ENCODE measurements at regions not wholly inside any gene's neighbourhood (a gene's known extent, or its start where the extent isn't known, plus 50 kb on each side); places are given as distances from the start of the nearest gene placed in this dataset.

DNA sequence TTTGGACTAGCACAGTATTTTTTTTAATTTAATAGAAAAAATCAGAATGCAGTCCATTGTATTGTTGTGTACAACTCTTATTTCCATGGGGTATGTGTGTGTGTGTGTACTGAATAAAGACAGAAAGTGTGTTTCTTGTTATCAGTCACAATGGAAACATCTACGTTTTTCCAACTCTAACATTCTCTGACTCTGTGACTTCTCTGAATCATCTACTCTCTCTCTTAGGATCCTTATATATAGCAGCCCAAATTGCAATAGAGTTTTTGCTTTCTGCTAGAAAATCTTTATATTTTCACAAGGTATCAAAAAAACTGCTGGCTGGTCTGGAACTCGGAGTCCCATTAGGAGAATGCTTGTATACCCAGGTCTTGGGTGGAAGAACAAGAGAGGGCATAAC lies 138.9 kb upstream of the ARID2 start:
- no peak for DNase-seq

DNA sequence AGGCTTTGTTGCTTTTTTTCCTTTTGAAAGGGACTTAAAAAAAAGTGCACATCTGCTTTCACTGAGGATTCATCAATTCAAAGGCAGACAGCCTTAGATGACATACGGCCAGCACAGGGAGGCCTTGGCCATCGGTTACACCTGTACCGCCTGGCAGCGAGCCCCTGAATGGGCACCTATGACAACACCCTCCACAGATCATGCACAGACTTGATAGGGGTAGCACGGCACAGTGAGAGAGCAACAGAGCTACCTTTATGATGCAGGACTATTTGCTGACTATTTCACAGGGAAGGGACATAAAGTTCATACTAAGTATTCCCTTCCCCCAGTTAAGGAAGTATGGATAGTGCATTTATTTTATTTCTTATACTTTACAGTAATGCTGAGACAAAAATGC lies 137.9 kb upstream of the ARID2 start:
- no peak for DNase-seq

DNA sequence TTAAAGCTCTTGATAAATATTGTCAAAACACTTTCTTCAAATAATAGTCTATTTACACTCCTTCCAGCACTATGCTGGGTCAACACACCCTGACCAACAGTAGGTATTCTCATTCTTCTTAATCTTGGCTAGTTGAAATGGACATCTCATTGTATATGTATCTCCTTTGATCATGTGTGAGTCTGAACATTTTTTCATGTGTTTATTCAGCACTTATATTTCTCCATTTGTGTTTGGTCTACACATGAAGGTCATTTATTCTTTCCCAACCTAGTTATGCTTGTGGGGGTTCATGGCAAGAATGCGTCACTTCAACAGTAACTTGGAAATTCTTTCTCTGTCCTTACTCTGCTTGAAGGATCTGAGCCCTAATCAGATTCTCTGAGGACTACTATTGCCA lies 133.1 kb upstream of the ARID2 start:
- DNase-seq, result no peak

DNA sequence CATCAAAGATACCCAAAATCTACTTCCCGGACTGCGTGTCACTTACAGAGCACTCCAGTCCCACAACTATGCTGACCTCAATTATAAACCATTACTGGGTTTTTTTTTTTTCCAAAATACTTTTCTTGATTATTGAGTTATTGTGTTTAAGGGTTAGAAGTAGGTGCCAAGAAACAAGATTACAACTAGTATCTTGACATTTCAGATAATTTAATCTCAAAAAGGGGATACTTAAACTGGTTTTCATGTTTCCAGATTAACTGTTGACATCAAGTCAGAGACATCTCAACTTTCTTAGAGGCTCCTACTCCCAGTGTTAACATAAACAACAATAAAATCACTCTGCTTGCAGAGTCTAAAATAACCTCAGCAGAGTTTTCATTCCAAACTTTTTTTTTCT lies 131.2 kb upstream of the ARID2 start:
- no peak for DNase-seq

DNA sequence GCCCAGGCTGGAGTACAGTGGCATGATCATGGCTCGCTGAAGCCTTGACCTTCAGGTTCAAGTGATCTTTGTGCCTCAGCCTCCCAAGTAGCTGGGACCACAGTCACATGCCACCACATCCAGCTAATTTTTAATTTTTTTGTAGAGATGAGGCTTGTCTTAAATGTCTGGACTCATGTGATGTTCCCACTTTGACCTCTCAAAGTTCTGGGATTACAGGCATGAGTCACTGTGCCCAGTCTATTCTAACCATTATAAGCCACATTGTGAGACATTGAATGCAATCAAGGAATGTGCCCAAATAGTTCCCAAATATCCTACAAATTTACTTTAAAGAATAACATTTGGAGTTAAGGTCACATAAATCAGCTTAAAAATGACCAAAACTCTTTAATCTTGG lies 130.7 kb upstream of the ARID2 start:
- no peak for DNase-seq

DNA sequence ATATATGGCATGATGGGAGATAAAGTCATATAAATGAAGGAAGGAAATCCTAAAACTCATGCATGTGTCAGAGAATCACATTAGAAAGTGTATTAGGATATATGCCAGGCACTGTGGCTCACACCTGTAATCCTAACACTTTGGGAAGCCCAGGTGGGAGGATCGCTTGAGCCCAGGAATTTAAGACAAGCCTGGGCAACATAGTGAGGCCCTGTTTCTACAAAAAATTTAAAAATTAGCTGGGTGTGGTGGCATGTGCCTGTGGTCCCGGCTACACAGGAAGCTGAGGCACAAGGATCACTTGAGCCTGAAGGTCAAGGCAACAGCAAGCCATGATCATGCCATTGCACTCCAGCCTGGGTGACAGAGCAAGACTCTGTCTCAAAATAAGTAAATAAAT lies 130.3 kb upstream of the ARID2 start:
- DNase-seq, result no peak

DNA sequence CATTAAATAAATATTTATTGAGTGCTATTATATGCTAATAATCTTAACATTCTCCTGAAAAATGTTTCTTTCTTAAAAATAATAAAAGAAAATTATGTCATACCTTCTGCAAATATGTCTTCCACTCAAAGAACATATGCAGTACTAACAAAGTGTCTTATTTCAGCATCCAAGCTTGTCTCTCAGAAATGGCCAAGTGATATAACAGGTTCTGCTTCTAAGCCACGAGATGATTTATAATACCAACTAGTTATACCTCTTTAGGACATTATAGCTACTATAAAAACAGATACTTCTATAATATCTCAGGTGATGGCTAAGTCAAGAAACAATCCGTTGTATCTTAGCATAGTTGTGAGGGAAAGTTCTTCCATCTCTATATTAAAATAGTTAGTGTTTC lies 128.1 kb upstream of the ARID2 start:
- no peak for DNase-seq

DNA sequence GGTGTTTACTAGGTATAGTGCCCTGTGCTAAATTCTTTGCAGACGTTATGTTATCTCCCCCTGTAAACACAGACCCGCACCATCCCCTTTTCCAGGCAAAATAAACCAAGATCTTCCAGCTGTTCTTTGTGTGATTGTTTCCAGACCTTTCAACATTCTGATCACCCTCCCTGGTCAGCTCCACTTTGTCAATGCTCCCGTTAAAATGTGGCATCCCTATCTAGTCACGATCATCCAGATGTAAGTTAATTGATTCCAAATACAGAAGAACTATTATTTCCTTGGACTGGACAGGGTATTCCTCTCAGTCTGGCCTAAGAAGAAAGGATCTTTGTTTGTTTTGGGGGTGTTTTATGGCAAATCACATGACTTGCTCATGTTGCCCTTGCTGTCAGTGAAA lies 127.6 kb upstream of the ARID2 start:
- DNase-seq, result no peak

DNA sequence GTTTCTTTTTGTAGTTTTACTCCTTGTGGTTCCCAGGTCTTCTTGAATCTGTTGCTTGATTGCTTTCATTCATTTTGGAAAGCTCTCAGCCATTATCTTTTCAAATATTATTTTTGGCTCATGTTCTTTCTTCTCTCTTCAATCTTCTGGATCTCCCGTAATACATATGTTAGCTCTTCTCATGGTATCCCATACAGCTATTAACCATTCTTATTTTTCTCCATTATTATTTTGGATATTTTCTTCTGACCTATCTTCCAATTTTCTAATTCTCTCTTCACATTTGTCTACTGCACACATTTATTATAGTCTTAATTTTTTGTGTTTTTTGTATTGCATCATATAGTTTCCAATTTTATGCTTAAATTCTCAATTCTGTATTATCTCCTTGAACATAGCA lies 123.9 kb upstream of the ARID2 start:
- DNase-seq, result no peak

DNA sequence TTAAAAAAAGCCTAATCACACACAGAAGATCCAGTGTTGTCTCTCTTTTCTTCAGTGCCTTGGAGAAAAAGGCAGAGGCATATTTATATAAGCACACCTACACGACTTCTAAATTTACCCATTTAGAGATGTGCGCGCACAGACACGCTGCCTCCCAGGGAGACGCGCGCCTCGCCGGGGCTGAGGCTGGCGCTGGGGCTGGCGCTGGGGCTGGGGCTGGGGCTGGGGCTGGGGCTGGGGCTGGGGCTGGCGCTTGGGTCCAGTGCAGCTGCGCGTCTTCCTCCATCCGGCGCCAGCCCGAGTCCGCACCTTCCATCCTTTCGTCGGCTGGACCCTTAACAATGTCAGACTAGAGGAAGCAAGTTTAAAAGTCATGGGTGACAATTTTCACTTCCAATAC lies 118.4 kb upstream of the ARID2 start:
- no peak for DNase-seq

DNA sequence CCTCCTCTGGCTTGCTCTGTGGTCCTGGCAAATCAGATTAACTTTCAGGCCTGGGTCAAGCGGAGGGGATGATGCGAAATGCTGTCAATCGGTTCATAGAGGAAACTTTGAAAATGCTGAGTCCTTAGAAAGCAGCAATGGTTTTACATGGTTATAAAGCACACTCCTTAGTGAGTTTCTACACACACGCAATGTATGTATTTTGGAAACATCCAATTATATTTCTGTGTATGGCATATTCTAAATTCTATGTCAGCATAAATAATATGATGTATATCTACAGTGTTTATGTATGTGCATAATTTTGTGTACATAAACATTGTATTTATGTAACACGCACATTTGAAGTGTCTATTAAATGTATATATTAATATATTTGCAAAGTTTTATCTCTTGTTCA lies 118.0 kb upstream of the ARID2 start:
- DNase-seq, result no peak

DNA sequence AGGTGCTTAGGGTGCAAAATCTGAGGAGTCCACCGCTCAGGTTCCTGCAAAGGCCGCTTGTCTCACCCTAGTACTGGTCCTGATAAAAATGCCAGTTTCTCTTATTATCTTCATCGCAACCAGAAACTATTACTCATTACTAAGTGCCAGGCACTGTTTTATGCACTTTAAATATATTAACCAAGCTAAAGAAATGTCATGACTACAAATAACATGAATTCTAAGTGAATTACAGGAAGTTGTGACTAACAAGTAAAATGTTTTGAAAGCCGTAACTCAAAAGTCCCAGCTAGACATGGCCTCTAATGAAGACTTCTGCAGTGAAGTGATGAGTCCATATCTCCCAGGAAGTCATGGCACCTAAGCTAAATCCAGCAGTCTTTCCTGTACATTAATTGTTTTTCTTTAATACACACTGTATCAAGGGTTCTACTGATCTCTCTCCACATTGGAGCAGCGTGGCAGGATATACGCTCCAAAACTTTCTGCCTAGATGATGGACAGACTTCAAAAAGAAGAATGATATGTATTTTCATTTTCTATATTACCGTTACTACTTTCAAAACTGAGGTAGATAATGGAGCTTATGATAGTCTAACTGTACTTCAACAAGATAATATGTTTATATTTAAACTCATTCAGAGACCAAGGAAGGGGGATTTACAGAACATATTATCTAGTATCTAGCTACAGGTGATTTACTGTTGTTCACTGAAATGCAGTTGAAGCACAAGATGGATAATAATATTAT lies 117.3 kb upstream of the ARID2 start:
- no peak for DNase-seq

DNA sequence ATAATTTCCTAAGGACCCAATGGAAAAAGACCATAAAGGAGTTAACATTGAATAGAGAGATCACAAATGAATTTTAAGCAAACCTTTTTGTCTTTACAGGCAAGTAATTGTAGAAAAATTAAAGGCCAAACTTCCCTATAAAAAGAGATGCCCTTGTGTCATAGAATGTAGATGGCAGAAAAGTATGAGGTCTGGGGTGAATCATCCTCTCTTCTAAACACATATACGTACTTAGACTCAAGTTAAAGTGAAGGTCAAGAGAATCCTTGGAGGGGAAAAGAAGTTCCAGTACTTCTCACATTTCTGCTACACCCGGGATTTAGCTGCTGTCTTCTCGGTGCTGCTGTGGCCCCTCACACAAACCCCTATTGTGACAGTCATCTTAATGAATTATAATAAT lies 116.2 kb upstream of the ARID2 start:
- no peak for DNase-seq

DNA sequence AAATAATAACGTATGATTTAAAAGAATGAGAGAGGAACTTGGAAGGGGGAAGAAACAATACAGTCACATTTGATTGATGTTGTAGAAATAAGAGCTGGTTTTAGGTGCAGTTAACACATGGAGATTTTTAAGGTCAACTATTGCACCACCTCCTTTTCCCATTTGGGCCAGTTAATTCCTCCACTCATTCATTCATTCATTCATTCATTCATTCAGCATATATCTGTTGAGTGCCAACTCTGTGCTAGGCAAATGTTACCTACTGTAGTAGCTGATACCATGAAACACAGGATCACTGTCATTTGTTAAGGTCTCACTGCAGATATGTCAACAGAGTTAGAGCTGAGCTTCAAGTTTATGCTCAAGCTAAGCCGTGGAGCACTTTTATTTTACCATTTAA lies 115.7 kb upstream of the ARID2 start:
- DNase-seq, result no peak

DNA sequence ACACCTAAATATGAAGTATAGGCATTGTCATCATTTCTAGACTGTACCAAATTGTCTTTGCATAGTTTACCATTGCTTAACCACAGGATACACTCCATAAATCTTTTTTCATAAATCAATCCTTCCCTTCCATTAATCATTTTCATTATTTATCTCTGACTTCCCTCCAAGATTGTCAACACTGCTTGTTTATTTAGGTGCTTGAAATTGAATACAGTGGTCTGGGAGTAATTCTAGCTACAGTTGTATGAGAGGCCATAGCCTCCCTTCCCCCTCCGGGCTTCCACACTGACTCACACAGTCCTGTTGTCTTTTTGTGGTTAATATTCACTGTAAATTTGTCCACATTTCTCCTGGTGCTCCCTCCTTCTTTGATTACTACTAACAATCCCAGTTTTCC lies 114.2 kb upstream of the ARID2 start:
- no peak for DNase-seq

DNA sequence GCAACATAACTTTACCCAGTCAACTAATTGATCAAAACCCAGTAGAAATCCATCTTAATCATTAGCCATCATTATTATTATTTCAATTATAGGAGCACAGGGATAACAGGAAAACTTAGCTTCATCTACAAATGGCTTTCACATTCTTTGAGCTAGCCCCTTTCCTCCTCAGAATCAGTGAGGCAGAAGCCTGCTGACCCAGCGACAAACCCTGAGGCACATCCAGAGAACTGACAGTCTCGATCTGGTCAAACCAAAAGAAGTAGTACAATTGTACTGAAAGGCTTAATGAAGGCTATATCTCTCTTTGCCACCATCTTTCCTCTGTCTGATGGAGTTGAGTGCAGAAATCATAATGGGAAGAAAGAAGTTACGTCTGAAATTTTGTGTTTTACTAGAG lies 109.8 kb upstream of the ARID2 start:
- DNase-seq, result no peak

DNA sequence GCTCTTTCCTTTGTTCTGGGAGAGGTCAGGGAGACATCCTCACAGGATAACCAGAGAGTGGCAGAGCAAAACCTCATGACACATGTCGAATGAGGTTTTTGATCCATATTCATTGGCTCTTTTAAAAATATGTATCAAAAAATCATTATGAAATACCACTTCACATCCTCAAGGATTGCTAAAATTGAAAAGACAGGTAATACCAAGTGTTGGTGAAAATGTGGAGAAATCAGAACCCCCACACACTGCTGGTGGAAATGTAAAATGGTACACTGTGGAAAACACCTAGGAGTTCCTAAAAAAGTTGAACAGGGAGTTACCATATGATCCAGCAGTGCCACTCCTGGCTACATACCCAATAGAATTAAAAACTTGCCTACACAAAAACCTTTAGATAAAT lies 107.8 kb upstream of the ARID2 start:
- DNase-seq, result no peak

DNA sequence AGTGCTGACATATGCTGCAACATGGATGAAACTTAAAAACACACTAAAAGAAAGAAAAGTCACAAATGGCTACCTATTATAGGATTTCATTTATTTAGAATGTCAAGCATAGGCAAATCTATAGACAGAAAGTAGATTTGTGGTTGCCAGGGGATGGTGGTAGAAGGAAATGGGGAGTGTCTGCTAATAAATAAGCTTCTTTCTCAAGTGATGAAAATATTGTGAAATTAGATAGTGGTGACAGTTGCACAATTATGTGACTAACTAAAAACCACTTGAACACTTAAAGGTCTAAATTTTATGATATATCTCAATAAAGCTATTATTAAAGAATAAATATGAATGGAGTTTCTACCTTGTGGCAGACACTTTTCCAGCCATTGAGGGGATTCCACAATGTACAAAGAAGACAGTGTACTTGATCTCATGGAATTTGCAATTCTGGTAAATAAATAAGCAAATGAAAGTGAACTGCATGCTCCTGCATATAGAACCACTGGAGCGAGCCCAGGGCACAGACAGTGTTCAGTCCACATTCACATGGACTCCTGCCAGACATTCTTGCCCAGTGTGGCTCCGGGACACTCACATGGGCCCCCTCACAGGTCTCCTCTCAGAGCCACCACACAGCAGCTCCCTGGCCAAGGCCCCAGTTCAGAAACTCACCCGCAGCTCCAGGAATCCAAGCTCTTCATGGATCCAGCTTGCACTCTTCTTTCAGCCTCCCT lies 107.1 kb upstream of the ARID2 start:
- no peak for DNase-seq

DNA sequence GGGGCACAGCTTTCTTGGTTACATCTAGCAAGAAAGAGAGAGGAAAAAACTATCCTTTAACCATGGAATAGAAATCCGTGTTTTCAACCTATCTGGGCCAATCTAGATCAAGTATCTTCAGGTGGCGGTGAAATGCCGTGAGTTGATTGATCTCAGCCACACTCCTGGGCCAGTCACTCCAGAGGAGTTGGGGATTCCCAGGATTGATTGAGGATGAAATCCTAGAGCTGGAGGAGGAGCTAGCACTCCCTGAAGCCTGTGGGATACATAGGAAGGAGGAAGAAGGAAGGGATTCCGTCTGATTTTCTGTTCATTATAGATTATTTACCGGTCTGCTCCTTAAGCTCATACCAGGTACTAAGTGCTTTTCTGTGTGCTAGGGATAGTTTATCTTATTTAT lies 106.3 kb upstream of the ARID2 start:
- DNase-seq, result no peak

DNA sequence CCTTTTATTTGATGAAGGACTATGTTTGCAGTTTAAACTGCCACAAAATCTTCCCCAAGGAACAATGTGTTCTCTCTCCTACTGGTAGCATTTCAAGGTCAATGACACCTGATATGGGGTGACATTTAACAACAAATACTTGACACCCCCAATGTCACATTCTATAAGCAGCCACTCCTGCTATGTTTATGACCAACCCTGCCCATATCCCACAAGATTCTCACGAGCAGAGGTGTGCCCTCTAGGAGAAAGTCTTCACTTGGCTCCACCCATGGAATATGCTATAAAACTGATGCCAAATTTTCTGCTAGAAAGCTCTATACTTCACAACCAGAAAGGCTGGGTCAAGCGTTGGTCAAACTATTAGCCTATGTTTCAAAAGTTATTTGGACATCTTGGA lies 105.6 kb upstream of the ARID2 start:
- DNase-seq, result no peak

DNA sequence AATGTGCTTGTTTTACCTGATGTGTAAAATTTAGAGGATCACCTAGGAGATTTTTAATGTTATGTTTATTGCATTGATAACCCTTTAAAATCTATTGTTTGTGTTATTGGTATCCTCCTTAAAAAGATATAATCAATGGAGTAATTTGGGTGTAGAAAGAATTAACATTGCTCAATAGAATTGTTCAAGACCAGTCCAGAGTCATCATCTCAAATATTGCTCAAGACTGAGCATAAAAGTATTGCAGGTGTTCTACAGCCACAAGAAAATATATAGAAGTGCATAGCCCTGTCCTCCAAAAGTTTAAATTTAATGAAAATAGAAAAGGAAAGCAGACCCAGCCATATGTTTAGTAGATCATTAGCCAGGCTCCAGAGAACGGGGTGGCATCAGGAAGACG lies 102.5 kb upstream of the ARID2 start:
- no peak for DNase-seq

DNA sequence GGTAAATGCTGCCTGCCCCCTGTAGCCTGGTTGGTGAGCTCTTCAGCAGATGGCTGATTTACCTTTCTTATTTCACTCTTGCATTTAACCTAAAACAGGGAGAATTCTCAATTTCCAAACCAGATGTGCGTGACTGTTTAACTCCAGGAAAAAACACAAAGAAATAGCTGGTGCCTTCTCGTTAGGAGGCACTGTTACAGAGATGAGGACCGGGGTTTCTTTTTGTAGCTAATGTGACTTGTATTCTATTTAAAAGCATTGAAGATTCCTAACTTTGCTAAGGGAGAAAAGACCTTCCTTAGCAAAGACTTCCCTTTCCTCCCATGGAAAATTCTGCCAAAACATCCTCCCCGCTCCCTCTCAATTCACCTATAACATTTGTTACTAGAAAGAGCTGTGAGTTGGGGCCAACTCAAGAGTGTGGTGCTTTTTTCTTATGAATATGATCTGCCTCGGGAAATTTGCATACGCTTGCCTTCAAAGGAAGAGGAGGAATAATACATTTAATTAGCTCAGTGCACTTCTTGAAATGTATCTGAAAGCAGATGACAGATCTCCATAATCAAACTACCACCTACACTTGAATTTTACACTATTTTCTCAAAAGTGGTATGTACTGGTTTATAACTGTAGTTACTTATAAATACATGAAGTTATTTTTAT lies 102.0 kb upstream of the ARID2 start:
- DNase-seq, result no peak

DNA sequence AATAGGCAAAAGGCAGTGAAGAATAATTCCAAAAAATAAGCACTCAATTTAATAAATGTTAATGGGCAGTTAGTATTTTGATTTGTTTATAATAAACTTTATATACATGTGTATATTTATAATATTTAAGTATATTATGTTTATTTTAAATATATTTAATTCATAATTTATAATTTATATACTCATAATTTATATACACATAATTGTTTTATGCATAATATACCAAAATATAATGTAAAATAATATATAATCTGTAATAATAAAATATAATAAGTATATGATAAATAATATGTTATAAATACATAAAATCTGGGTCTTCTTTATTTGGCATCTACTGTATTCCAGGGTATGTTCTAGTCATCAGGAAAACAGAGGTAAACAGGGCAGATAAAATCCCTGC lies 100.2 kb upstream of the ARID2 start:
- no peak for DNase-seq

DNA sequence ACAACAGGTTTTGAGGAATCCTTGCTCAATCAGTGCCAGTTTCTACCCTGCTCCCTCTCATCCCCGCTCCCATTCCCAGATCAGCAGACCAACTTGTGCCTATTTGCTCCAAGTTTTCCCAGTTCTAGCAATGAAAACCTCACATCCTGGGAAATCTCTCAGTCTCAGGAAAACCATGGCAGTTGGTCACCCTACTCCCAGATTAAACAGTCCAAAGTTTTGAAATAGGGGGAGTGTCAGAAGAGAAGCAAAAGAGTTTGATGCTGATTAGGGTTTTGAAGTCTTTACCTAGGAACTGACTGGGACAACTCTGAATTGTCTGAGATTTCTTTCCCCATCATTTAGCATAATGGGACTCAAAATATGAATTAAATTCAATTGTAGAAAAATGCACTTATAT lies 95.8 kb upstream of the ARID2 start:
- no peak for DNase-seq
